ENCODE measurements at regions not wholly inside any gene's neighbourhood (a gene's known extent, or its start where the extent isn't known, plus 50 kb on each side); places are given as distances from the start of the nearest gene placed in this dataset.
"Not testable (repeated sequence)": the region's sequence is repeated elsewhere in the genome, so short reads cannot be mapped to it uniquely, and the experiment has no call there.

GRCh38 chr7:6992133-6992532 lies 166.1 kb upstream of the CCZ1B start:
- not testable (repeated sequence) for H3K27me3 Mint-ChIP-seq (ENCODE audit: low read depth); H3K36me3 Mint-ChIP-seq; H3K27ac Mint-ChIP-seq; DNase-seq (ENCODE audit: low spot score in 2 of 2, unreplicated experiment in 2 of 2); H3K4me3 Mint-ChIP-seq; H3K9me3 Mint-ChIP-seq
- H3K4me1 Mint-ChIP-seq, result peaks cover 32% of the 10 kb centered on the region

GRCh38 chr7:6995026-6995425 lies 169.0 kb upstream of the CCZ1B start:
- H3K27ac Mint-ChIP-seq; H3K36me3 Mint-ChIP-seq; H3K27me3 Mint-ChIP-seq (ENCODE audit: low read depth); H3K4me3 Mint-ChIP-seq; DNase-seq (ENCODE audit: low spot score in 2 of 2, unreplicated experiment in 2 of 2): not testable (repeated sequence)
- Mint-ChIP-seq H3K9me3 (peaks cover 12% of the 10 kb centered on the region), H3K4me1 (peaks cover 26% of the 10 kb centered on the region)

- H3K27ac Mint-ChIP-seq; H3K36me3 Mint-ChIP-seq; DNase-seq (ENCODE audit: low spot score in 2 of 2, unreplicated experiment in 2 of 2); H3K27me3 Mint-ChIP-seq (ENCODE audit: low read depth); H3K4me3 Mint-ChIP-seq: not testable (repeated sequence)
- Mint-ChIP-seq H3K9me3 (peaks cover 12% of the 10 kb centered on the region), H3K4me1 (peaks cover 22% of the 10 kb centered on the region)
Measured at GRCh38 chr7:6995493-6996289, 169.6 kb upstream of the CCZ1B start.

- not testable (repeated sequence) for DNase-seq (ENCODE audit: low spot score in 2 of 2, unreplicated experiment in 2 of 2); H3K4me3 Mint-ChIP-seq; H3K4me1 Mint-ChIP-seq; H3K27ac Mint-ChIP-seq; H3K27me3 Mint-ChIP-seq (ENCODE audit: low read depth); H3K36me3 Mint-ChIP-seq
- peaks cover 12% of the 10 kb centered on the region for H3K9me3 Mint-ChIP-seq
Measured at GRCh38 chr7:6999067-6999666, 173.1 kb upstream of the CCZ1B start.

GRCh38 chr7:7002418-7003062 lies 176.5 kb upstream of the CCZ1B start:
- no peak for TF ChIP-seq CTCF (IDR thresholded peaks at IDR 0.05; ENCODE audit: unreplicated experiment)
- no peaks in the 10 kb centered on the region for H3K36me3 Mint-ChIP-seq
- no peaks in the 10 kb centered on the region for H3K4me1 Mint-ChIP-seq
- no peak overlapping the region for H3K27ac Mint-ChIP-seq
- peaks cover 3% of the 10 kb centered on the region for H3K27me3 Mint-ChIP-seq (ENCODE audit: low read depth)
- H3K9me3 Mint-ChIP-seq, result peaks cover 12% of the 10 kb centered on the region
- no peak for DNase-seq (ENCODE audit: low spot score in 2 of 2, unreplicated experiment in 2 of 2)
- H3K4me3 Mint-ChIP-seq, result no peak overlapping the region

- no peak for DNase-seq (ENCODE audit: low spot score in 2 of 2, unreplicated experiment in 2 of 2)
- Mint-ChIP-seq H3K27me3 (ENCODE audit: low read depth) (peaks cover 3% of the 10 kb centered on the region), H3K27ac (no peak overlapping the region), H3K4me3 (no peak overlapping the region), H3K9me3 (peaks cover 17% of the 10 kb centered on the region), H3K36me3 (no peaks in the 10 kb centered on the region), H3K4me1 (no peaks in the 10 kb centered on the region)
- TF ChIP-seq CTCF (IDR thresholded peaks at IDR 0.05; ENCODE audit: unreplicated experiment), result no peak
Measured at GRCh38 chr7:7005303-7005702, 177.0 kb upstream of the C1GALT1 start.

GRCh38 chr7:7005949-7006348 lies 176.4 kb upstream of the C1GALT1 start:
- not testable (repeated sequence) for H3K27me3 Mint-ChIP-seq (ENCODE audit: low read depth); DNase-seq (ENCODE audit: low spot score in 2 of 2, unreplicated experiment in 2 of 2); H3K4me1 Mint-ChIP-seq; H3K27ac Mint-ChIP-seq; H3K36me3 Mint-ChIP-seq; H3K4me3 Mint-ChIP-seq
- peaks cover 20% of the 10 kb centered on the region for H3K9me3 Mint-ChIP-seq

GRCh38 chr7:7011241-7011640 lies 171.1 kb upstream of the C1GALT1 start:
- not testable (repeated sequence) for DNase-seq (ENCODE audit: low spot score in 2 of 2, unreplicated experiment in 2 of 2); H3K4me3 Mint-ChIP-seq; H3K4me1 Mint-ChIP-seq; H3K27me3 Mint-ChIP-seq (ENCODE audit: low read depth); H3K36me3 Mint-ChIP-seq; H3K27ac Mint-ChIP-seq
- peaks cover 20% of the 10 kb centered on the region for H3K9me3 Mint-ChIP-seq

- not testable (repeated sequence) for H3K4me1 Mint-ChIP-seq
Measured at GRCh38 chr7:7011751-7012150, 170.6 kb upstream of the C1GALT1 start.

More at GRCh38 chr7:7011751-7012150, 170.6 kb upstream of the C1GALT1 start:
- not testable (repeated sequence) for H3K4me3 Mint-ChIP-seq; H3K27ac Mint-ChIP-seq; H3K27me3 Mint-ChIP-seq (ENCODE audit: low read depth); H3K36me3 Mint-ChIP-seq; DNase-seq (ENCODE audit: low spot score in 2 of 2, unreplicated experiment in 2 of 2)
- H3K9me3 Mint-ChIP-seq, result peaks cover 20% of the 10 kb centered on the region

Measured in mesothelial cell of epicardium (in vitro differentiated cells).